SK-N-MC (cell line): ENCODE measurements at regions not wholly inside any gene's neighbourhood (a gene's known extent, or its start where the extent isn't known, plus 50 kb on each side); places are given as distances from the start of the nearest gene placed in this dataset.

Experiments
- DNase-seq: peaks from one replicate; pipeline ENCODE4 v3.0.0-alpha.2; 2011; ENCODE audit warnings: low read depth, low spot score
- H3K27ac ChIP-seq: fragments of 200-600 bp; sonication (generic); 2 replicates; pipeline ENCODE4 v1.5.1; 2016; ENCODE audit warnings: mixed run types
- H3K36me3 ChIP-seq: fragments of 200-600 bp; sonication (generic); 2 replicates; pipeline ENCODE4 v1.6.1; 2017; ENCODE audit warnings: antibody characterized with exemption, low read length, mixed read lengths; ENCODE audit not compliant: insufficient read depth
- H3K4me3 ChIP-seq: fragments of 200-600 bp; sonication (generic); 2 replicates; pipeline ENCODE4 v1.5.1; 2016
- H3K9ac ChIP-seq: fragments of 200-600 bp; sonication (generic); 2 replicates; pipeline ENCODE4 v1.8.0; 2017; ENCODE audit warnings: mixed run types, mixed read lengths; ENCODE audit not compliant: insufficient read length
- H3K9me3 ChIP-seq: fragments of 200-600 bp; sonication (generic); 2 replicates; pipeline ENCODE4 v1.6.1; 2017; ENCODE audit warnings: low read depth, mild to moderate bottlenecking, antibody characterized with exemption, low read length, moderate library complexity, mixed read lengths
- EZH2 ChIP-seq: fragments of 200-600 bp; sonication (generic); IDR thresholded peaks from one replicate; pipeline ENCODE4 v1.6.1; 2017; ENCODE audit warnings: antibody characterized with exemption
- FOXP2 ChIP-seq: optimal IDR thresholded peaks from 2 replicates; pipeline ENCODE3; 2011; ENCODE audit warnings: mild to moderate bottlenecking, moderate library complexity; ENCODE audit not compliant: insufficient read depth; ENCODE audit errors: extremely low read length, control extremely low read depth
- POLR2AphosphoS5 ChIP-seq: IDR thresholded peaks from 2 replicates; pipeline ENCODE4 v1.6.1; 2012; ENCODE audit warnings: mild to moderate bottlenecking, low read depth, low read length, borderline replicate concordance

GRCh38 chr6:104404377-104404776 is 455.3 kb downstream of the HACE1 start:
- H3K9me3 ChIP-seq: no peaks in the 10 kb centered on the region; the same call in 1 of the 2 replicates
- no peaks in the 10 kb centered on the region for H3K36me3 ChIP-seq
- H3K4me3 ChIP-seq: peak overlapping the region; percentile 86
- peak overlapping the region; percentile 97 for H3K9ac ChIP-seq
- H3K27ac ChIP-seq: peak overlapping the region; percentile 97
- DNase-seq: no peak
- peak; percentile 58 for TF ChIP-seq FOXP2
- TF ChIP-seq POLR2AphosphoS5: no peak; the same call in 1 of the 2 replicates

GRCh38 chr6:104402572-104402971 is 457.1 kb downstream of the HACE1 start:
- no peak for TF ChIP-seq FOXP2
- no peak for TF ChIP-seq POLR2AphosphoS5
- no peak for TF ChIP-seq EZH2
- peak overlapping the region; percentile 97 for H3K27ac ChIP-seq
- H3K36me3 ChIP-seq: peaks cover 16% of the 10 kb centered on the region
- no peak for DNase-seq
- peak overlapping the region; percentile 86 for H3K4me3 ChIP-seq
- H3K9ac ChIP-seq: peak overlapping the region; percentile 97
- no peaks in the 10 kb centered on the region for H3K9me3 ChIP-seq

DNA sequence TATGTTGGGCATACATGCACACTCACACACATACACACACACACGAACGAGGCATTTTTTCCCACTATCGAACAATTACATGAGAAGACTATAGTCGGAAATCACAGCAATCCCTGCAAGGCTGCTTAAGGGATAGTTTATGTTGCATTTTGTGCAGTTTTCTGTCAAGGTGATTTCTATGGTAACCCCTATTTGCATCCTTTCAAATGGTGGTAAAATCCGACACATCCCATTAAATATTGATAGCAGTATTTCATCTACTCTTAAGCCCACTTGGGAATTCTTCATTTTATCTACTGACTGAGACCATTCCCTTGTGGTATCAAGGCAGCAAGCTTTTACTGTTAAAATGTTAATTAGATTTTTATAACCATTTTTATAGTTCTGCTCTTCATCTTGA is 457.8 kb downstream of the HACE1 start:
- H3K4me3 ChIP-seq: peak overlapping the region; percentile 86

DNA sequence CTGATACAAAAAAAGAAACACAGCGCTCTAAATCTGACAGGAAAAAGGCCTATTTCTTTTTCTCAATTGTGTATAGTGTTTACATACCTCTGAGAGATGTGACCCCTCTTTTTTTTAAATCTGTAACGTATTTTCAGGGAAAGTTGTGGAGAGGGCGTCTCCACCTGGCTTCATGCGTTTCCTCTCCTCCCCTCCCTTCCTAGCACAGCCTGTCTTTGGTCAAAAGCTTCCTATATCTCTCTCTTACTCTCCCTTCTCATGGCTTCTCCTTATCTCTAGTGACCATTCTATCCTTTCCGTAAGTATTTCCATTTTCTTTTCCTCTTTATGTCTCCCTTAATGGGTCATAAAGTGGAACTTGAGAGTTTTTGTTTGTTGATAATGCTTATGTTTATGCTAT is 458.9 kb downstream of the HACE1 start:
- Histone ChIP-seq H3K36me3 (peaks cover 27% of the 10 kb centered on the region), H3K4me3 (peak overlapping the region; percentile 86), H3K27ac (peak overlapping the region; percentile 97), H3K9me3 (no peaks in the 10 kb centered on the region), H3K9ac (peak overlapping the region; percentile 97)
- no peak for DNase-seq
- TF ChIP-seq POLR2AphosphoS5 (no peak), FOXP2 (no peak), EZH2 (no peak)

More for the DNA sequence above, 457.8 kb downstream of the HACE1 start:
- TF ChIP-seq EZH2 (no peak), POLR2AphosphoS5 (0 out of 2 replicates have a peak, but pooled peaks have one; percentile 12), FOXP2 (no peak)
- Histone ChIP-seq H3K27ac (peak overlapping the region; percentile 97), H3K9ac (peak overlapping the region; percentile 97), H3K9me3 (no peaks in the 10 kb centered on the region), H3K36me3 (peaks cover 18% of the 10 kb centered on the region)
- no peak for DNase-seq

DNA sequence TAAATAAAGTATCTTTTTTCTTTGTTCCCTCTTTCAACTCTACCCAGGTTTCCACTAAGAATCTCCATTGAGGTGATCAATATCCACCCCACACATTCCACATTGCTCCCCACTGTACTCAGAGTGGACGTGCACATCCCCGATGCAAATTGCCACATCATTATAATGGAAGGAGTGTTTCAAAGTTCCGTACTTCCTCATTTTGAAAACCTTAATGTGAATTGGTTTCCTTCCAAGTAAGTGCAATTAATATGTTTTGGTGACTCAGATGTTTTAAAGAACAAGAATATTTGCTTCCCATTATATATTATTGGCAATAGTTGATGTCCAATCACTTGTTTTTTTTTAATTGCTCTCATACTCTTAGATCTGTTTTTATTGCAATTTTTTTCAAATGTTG is 463.6 kb downstream of the HACE1 start:
- Histone ChIP-seq H3K4me3 (no peak overlapping the region), H3K27ac (peak overlapping the region; percentile 27), H3K9ac (no peak overlapping the region), H3K9me3 (peaks cover under 1% of the 10 kb centered on the region), H3K36me3 (peaks cover 69% of the 10 kb centered on the region)
- TF ChIP-seq FOXP2 (no peak), EZH2 (no peak)
- DNase-seq: no peak

DNA sequence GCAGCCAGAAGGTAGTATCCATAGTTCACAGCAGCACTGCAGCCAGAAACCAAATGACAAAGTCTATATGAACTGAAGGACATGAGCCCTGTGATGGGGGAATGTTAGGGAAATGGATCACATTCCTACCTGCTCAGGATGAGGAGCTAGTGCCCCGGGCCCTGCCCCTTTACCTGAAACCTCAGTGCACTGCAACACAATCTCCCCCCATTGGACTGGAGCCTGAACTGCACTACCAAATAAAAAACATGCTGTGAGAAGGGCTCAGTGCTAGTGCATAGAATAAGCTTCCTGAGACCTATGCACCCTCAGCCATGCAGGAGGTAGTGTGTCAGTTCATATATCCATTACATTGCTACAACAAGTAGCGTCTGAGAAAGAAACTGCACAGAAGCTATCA is 477.8 kb downstream of the HACE1 start:
- Histone ChIP-seq H3K9me3 (peaks cover 21% of the 10 kb centered on the region; the same call in 1 of the 2 replicates), H3K27ac (no peak overlapping the region), H3K9ac (no peak overlapping the region), H3K4me3 (no peak overlapping the region), H3K36me3 (peaks cover 22% of the 10 kb centered on the region)
- TF ChIP-seq EZH2 (no peak), POLR2AphosphoS5 (no peak), FOXP2 (no peak)
- DNase-seq: no peak

GRCh38 chr6:104365451-104366234 is 494.1 kb downstream of the HACE1 start:
- H3K9me3 ChIP-seq: no peaks in the 10 kb centered on the region
- H3K9ac ChIP-seq: peak overlapping the region; percentile 10
- no peak for TF ChIP-seq EZH2
- TF ChIP-seq FOXP2: no peak
- no peak for TF ChIP-seq POLR2AphosphoS5
- no peak for DNase-seq
- peaks cover 8% of the 10 kb centered on the region; the same call in 1 of the 2 replicates for H3K36me3 ChIP-seq
- peak overlapping the region; percentile 89 for H3K27ac ChIP-seq
- peak overlapping the region; percentile 47 for H3K4me3 ChIP-seq

GRCh38 chr6:104357928-104358327 is 501.8 kb downstream of the HACE1 start:
- peak overlapping the region; percentile 65 for H3K4me3 ChIP-seq
- peak overlapping the region; percentile 45 for H3K9ac ChIP-seq
- H3K9me3 ChIP-seq: no peaks in the 10 kb centered on the region
- H3K36me3 ChIP-seq: peaks cover 4% of the 10 kb centered on the region; the same call in 1 of the 2 replicates
- DNase-seq: peak; percentile 26
- peak overlapping the region; percentile 92 for H3K27ac ChIP-seq
- TF ChIP-seq EZH2: no peak

GRCh38 chr6:104356197-104356596 is 503.5 kb downstream of the HACE1 start:
- no peak overlapping the region for H3K27ac ChIP-seq
- TF ChIP-seq FOXP2 (no peak), EZH2 (no peak), POLR2AphosphoS5 (no peak)
- no peak for DNase-seq
- H3K36me3 ChIP-seq: peaks cover 4% of the 10 kb centered on the region; the same call in 1 of the 2 replicates
- no peaks in the 10 kb centered on the region for H3K9me3 ChIP-seq
- no peak overlapping the region for H3K9ac ChIP-seq
- H3K4me3 ChIP-seq: no peak overlapping the region
